ENCODE measurements at regions not wholly inside any gene's neighbourhood (a gene's known extent, or its start where the extent isn't known, plus 50 kb on each side); places are given as distances from the start of the nearest gene placed in this dataset.

- Histone ChIP-seq H3K4me3 (ENCODE audit: low read depth, low read length) (no peak overlapping the region), H3K9me3 (ENCODE audit: control insufficient read depth, insufficient read depth, low read depth, low read length) (no peaks in the 10 kb centered on the region), H3K4me1 (ENCODE audit: control insufficient read depth, insufficient read depth, low read length) (no peaks in the 10 kb centered on the region), H3K36me3 (ENCODE audit: control insufficient read depth in 2 of 2, insufficient read depth in 1 of 2, low read length in 2 of 2) (no peaks in the 10 kb centered on the region), H3K27ac (ENCODE audit: extremely low read depth, low read depth, low read length) (no peak overlapping the region)
- no peak for TF ChIP-seq ZNF521 (tag by site-specific recombination; IDR thresholded peaks at IDR 0.05)
- TF ChIP-seq ZNF324 (tag by site-specific recombination; IDR thresholded peaks at IDR 0.05): no peak
- POLR2A ChIA-PET: no interaction called here
- CTCF ChIA-PET: no interaction called here
These were observed 191.2 kb downstream of the MDFIC start for GRCh38 chr7:115113131-115113530.

- POLR2A ChIA-PET: no interaction called here
- TF ChIP-seq TSHZ1 (tag by site-specific recombination; IDR thresholded peaks at IDR 0.05; ENCODE audit: borderline replicate concordance): no peak
- TF ChIP-seq ZNF473 (tag by site-specific recombination; IDR thresholded peaks at IDR 0.05): no peak
- TF ChIP-seq ZNF239 (tag by site-specific recombination; IDR thresholded peaks at IDR 0.05): no peak
- Histone ChIP-seq H3K27ac (ENCODE audit: extremely low read depth, low read depth, low read length) (no peak overlapping the region), H3K36me3 (ENCODE audit: control insufficient read depth in 2 of 2, insufficient read depth in 1 of 2, low read length in 2 of 2) (no peaks in the 10 kb centered on the region), H3K4me3 (ENCODE audit: low read depth, low read length) (no peak overlapping the region), H3K9me3 (ENCODE audit: control insufficient read depth, insufficient read depth, low read depth, low read length) (no peaks in the 10 kb centered on the region), H3K4me1 (ENCODE audit: control insufficient read depth, insufficient read depth, low read length) (no peaks in the 10 kb centered on the region)
- CTCF ChIA-PET: interaction anchor here (1.5 to 1.8 kb wide), 2 partner anchors 10 to 15 kb away, joined by 4 to 5 read pairs; no protein-coding TSS in a partner anchor
These were observed 188.6 kb downstream of the MDFIC start for GRCh38 chr7:115110523-115110922.

GRCh38 chr7:115106316-115106715 is 184.4 kb downstream of the MDFIC start:
- POLR2A ChIA-PET: no interaction called here
- H3K4me3 ChIP-seq (ENCODE audit: low read depth, low read length): no peak overlapping the region
- CTCF ChIA-PET: interaction anchor here (0.7 kb wide), 1 partner anchor 1686 kb away, joined by 5 read pairs; no protein-coding TSS in a partner anchor
- no peaks in the 10 kb centered on the region for H3K9me3 ChIP-seq (ENCODE audit: control insufficient read depth, insufficient read depth, low read depth, low read length)
- no peak overlapping the region for H3K27ac ChIP-seq (ENCODE audit: extremely low read depth, low read depth, low read length)
- H3K4me1 ChIP-seq (ENCODE audit: control insufficient read depth, insufficient read depth, low read length): no peaks in the 10 kb centered on the region
- no peaks in the 10 kb centered on the region for H3K36me3 ChIP-seq (ENCODE audit: control insufficient read depth in 2 of 2, insufficient read depth in 1 of 2, low read length in 2 of 2)
- no peak for TF ChIP-seq ZNF426 (tag by site-specific recombination; IDR thresholded peaks at IDR 0.05)
- TF ChIP-seq ZNF23 (tag by site-specific recombination; IDR thresholded peaks at IDR 0.05; ENCODE audit: borderline replicate concordance): no peak
- TF ChIP-seq ZBTB6 (tag by site-specific recombination; IDR thresholded peaks at IDR 0.05): no peak
- no peak for TF ChIP-seq ZBTB26 (tag by site-specific recombination; optimal IDR thresholded peaks at IDR 0.05)
- TF ChIP-seq ZBTB49 (tag by site-specific recombination; IDR thresholded peaks at IDR 0.05; ENCODE audit: low read depth): no peak
- no peak for TF ChIP-seq SCRT1 (tag by site-specific recombination; IDR thresholded peaks at IDR 0.05; ENCODE audit: borderline replicate concordance)
- no peak for TF ChIP-seq ZBTB10 (tag by site-specific recombination; IDR thresholded peaks at IDR 0.05)
- TF ChIP-seq ZNF354C (tag by site-specific recombination; IDR thresholded peaks at IDR 0.05; ENCODE audit: borderline replicate concordance, low read depth): no peak
- no peak for TF ChIP-seq KLF16 (tag by site-specific recombination; IDR thresholded peaks at IDR 0.05)
- no peak for TF ChIP-seq TSHZ1 (tag by site-specific recombination; IDR thresholded peaks at IDR 0.05; ENCODE audit: borderline replicate concordance)
- no peak for TF ChIP-seq SCRT2 (tag by site-specific recombination; IDR thresholded peaks at IDR 0.05)
- no peak for TF ChIP-seq ZNF621 (tag by site-specific recombination; IDR thresholded peaks at IDR 0.05)
